Bone marrow (tissue), 2 donors: ENCODE measurements at regions not wholly inside any gene's neighbourhood (a gene's known extent, or its start where the extent isn't known, plus 50 kb on each side); places are given as distances from the start of the nearest gene placed in this dataset.
"Not testable (repeated sequence)": the region's sequence is repeated elsewhere in the genome, so short reads cannot be mapped to it uniquely, and the experiment has no call there.

Source experiments
- DNase-seq, 2 donors: peaks; one replicate each; lab custom pipeline; 2025; lab: John Stamatoyannopoulos, UW

DNA sequence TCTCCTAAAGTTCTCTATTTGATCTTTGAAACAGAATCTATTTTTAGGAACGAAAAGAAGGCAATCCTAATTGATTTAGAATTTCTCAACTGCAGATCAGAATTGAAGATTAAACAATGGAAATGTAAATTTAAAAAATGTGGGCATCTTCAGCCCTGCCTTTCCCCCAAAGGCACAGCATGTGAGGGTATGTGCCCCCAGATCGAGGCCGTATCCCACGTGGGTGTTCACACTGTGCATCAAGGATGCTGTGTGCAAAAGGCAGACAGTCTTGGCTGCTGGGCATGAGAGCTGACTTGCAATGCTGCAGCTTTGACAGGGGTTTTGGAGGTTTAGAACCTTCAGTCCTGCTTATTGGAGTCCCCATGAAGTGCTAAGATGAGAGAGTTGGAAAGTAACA is 346.3 kb downstream of the VRK1 start:
- DNase-seq: no peak

- DNase-seq: not testable (repeated sequence)
These were observed 350.8 kb downstream of the VRK1 start for GRCh38 chr14:97148021-97148420.

DNA sequence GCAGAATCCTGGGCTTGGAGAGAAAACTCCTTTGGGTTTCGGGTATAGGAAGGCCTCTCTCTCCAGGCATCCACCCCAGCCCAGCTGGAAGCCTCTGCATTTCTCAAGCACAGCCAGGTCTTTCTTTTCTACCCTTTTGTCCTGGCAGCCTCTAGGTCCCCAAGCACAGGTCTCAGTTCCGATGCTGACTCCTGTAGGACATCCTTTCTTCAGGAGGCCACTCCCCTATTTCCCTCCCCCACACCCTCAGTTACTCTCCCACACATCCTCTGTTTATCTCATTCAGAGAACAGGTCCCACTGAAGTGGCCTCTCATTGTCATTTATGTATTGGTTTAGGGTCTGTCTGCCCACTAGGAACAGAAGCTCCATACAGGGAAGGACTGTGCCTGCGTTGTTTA is 352.6 kb downstream of the VRK1 start:
- no peak for DNase-seq

- DNase-seq: no peak
These were observed 356.3 kb downstream of the VRK1 start for GRCh38 chr14:97153527-97153926.

- DNase-seq: no peak
These were observed 358.1 kb downstream of the VRK1 start for GRCh38 chr14:97155320-97155719.

DNA sequence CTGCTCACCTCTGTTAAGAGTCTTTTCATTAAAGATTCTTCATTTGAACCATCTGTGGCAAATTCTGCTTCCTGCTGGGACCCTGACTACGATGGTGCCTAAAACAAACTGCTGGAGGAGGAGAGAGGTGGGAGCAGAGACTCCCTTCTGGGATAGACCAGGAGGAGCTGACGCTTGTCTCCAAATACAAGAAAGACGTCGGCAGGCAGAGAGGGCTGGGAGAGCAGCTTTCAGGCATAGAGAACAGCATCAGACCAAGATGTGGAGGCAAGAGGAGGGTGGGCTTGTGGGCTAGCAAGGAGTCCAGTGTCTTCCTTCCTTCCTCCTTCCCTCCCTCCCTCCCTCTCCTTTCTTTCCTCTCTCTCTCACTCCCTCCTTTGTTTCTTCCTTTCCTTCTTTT is 358.6 kb downstream of the VRK1 start:
- DNase-seq: no peak

DNA sequence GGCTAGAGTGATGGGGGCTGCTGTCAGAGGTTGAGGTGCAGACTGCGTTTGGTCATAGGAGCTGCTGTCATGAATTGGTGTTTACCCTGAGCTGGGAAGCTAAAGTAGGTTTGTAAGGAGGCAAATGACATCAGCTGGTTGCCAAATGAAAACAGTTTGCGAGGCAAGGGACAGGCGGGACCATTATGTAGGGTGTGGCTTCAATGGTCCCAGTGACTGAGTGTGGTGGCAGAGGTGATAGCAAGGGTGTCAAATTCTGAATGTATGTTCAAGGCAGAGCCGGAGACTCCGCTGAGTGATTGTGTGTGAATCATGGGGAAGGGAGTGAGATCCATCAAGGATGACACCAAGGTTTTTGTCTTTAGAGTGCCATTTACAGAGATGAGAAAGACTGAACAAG is 359.5 kb downstream of the VRK1 start:
- DNase-seq: no peak

DNA sequence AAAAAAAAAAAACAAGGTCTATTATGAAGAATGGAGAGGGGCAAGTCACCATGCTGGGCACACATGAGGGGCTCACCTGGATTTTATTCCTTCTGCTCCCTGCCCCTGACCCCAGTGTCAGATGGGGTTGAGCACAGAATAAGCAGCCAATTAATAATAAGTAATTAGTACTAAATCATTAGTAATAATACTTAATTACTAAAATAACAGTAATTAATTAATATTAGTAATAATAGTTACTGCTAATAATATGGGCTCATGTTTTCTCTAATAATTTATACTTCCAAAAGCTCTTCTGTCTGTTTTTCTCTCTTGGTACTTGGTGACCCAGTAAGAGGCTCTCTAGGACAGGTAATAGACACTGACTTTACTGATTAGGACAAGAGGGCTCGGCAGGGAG is 360.9 kb downstream of the VRK1 start:
- no peak for DNase-seq

- DNase-seq: no peak
These were observed 361.9 kb downstream of the VRK1 start for GRCh38 chr14:97159124-97159523.

- DNase-seq: no peak
These were observed 365.4 kb downstream of the VRK1 start for GRCh38 chr14:97162621-97163020.

GRCh38 chr14:97164021-97164420 is 366.8 kb downstream of the VRK1 start:
- DNase-seq: no peak

DNA sequence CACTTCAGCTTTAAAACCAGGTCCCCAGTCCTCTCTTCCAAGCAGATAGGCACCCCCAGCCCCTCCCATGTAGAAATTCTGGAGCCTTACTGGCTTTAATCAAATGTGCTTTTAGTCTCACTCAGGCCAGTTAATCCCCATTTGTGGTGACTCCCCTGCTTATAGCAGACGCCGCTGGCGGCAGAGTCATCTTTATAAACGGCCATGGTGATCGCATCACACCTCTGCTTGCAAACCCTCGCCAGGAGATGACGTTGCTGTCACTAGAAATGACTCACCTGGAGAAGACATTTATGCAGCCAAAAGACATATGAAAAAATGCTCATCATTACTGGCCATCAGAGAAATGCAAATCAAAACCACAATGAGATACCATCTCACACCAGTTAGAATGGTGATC is 369.3 kb downstream of the VRK1 start:
- no peak for DNase-seq

GRCh38 chr14:97167577-97167976 is 370.4 kb downstream of the VRK1 start:
- DNase-seq: not testable (repeated sequence)

- DNase-seq: no peak
These were observed 375.5 kb downstream of the VRK1 start for GRCh38 chr14:97172644-97173043.

- no peak for DNase-seq
These were observed 379.8 kb downstream of the VRK1 start for GRCh38 chr14:97177016-97177415.

DNA sequence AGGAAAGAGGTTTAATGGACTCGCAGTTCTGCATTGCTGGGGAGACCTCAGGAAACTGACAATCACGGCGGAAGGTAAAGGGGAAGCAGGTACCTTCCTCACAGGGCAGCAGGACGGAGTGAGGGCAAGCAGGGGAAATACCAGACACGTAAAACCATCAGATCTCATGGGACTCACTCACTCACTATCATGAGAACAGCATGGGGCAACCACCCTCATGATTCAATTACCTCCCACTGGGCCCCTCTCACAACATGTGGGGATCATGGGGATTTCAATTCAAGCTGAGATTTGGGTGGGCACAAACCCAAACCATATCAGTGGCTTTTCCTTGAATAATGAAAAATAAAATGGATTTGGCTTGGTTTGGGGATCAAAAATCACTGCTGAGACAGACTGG is 380.5 kb downstream of the VRK1 start:
- no peak for DNase-seq

DNA sequence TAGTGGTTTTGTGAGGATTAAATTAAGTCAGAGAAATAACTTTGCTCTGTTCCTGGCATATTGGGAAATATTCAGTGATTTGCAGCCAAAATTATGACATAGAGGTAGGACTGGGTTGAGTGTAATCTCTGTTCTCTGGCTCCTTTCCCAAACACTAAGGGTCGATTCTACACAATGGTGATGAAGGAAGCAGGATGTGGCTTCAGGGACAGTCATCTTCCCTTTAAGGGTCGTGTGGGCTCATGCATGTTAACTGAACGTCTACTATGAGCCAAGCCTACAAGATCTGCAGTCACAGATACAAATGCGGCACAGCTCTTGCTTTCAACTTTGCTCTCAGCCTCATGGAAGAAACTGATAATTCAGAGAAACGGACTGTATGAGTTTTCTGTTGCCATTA is 381.6 kb downstream of the VRK1 start:
- DNase-seq: no peak

GRCh38 chr14:97179573-97179972 is 382.4 kb downstream of the VRK1 start:
- DNase-seq: no peak

GRCh38 chr14:97180304-97181200 is 383.4 kb downstream of the VRK1 start:
- DNase-seq: no peak

DNA sequence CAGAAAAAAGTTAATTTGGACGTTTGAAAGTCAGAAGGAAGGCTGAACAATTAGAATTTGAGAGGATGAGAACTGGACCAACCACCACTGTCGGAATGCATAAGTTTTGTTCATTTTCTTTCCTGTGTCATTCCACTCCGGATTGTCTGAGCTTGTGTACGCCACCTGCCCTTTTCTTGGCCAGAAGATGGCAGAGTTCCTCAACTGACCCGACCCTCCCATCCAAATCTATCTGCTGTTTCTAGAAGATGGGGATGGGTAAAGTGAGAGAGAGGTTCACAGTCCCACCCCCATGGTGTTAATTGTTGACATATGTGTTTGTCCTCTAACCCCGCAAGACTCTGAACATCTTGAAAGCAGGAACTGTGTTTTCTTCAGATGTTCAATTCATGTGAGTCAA is 388.0 kb downstream of the VRK1 start:
- DNase-seq: no peak

DNA sequence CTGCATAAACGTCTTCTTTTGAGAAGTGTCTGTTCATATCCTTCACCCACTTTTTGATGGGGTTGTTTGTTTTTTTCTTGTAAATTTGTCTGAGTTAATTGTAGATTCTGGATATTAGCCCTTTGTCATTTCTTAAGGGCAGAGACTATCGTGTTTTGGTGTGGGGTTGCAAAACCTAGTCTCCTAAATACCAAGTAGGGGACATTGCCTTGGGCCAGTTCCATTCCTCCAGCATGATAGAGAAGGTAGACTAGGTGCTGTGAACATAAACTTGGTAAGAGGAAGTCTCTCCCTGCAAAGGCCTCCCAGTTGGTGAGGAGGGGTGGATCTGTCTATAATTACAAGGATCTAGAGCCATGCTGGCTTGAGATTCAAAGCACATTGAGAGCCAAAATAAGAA is 390.7 kb downstream of the VRK1 start:
- DNase-seq: no peak

DNA sequence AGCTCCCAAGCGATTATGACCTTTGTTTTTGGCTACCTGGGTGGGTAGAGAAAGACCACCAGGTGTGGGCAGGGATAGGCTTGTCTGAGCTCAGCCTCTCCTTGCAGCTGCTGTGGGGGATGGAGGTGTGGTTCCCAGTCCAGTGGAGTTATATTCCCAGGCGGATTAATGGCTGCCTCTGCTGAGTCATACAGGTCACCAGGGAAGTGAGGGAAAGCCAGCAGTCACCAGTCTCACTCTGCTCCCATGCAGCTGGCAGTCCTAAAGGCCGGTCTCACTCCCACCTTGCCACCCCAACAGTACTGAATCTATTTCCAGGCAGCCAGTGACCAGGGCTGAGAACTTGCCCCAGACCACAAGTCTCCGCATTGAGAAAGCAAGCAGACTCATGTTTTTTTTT is 399.2 kb downstream of the VRK1 start:
- no peak for DNase-seq

DNA sequence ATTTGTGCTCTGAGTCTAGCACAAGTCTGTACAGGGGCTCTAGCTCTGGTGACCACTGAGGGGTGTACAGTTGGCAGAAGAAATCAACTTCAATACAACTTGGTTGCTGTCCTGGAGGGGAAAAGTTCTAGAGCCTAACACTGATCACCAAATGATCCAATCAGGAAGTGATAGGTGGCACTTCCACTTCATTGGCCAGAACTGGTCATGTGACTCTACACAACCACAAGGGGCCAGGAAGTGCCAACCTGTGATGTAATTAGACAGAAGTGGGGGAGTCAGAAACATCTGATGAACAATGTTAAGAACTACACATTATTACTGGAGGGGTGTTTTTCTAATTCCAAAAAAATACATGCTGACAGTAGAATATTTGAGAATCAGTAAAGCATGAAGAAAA is 401.6 kb downstream of the VRK1 start:
- DNase-seq: no peak

GRCh38 chr14:97200245-97200644 is 403.1 kb downstream of the VRK1 start:
- no peak for DNase-seq
